GM12891 (cell line): ENCODE measurements at regions not wholly inside any gene's neighbourhood (a gene's known extent, or its start where the extent isn't known, plus 50 kb on each side); places are given as distances from the start of the nearest gene placed in this dataset.

Experiments used
- POLR2A ChIP-seq: IDR thresholded peaks from 2 replicates; pipeline ENCODE4 v1.6.1; 2011; ENCODE audit warnings: low read depth, low read length, control low read depth
- POLR2AphosphoS5 ChIP-seq: IDR thresholded peaks from 2 replicates; pipeline ENCODE4 v1.6.1; 2011; ENCODE audit warnings: low read depth, low read length, control low read depth
- POU2F2 ChIP-seq: IDR thresholded peaks from 2 replicates; pipeline ENCODE4 v1.6.1; 2011; ENCODE audit warnings: low read depth, mild to moderate bottlenecking, control low read depth, low read length, moderate library complexity
- SPI1 ChIP-seq: IDR thresholded peaks from 2 replicates; pipeline ENCODE4 v1.6.1; 2011; ENCODE audit warnings: low read depth, low read length, control low read depth
- TAF1 ChIP-seq: IDR thresholded peaks from 2 replicates; pipeline ENCODE4 v1.6.1; 2011; ENCODE audit warnings: low read depth, low read length, control low read depth

DNA sequence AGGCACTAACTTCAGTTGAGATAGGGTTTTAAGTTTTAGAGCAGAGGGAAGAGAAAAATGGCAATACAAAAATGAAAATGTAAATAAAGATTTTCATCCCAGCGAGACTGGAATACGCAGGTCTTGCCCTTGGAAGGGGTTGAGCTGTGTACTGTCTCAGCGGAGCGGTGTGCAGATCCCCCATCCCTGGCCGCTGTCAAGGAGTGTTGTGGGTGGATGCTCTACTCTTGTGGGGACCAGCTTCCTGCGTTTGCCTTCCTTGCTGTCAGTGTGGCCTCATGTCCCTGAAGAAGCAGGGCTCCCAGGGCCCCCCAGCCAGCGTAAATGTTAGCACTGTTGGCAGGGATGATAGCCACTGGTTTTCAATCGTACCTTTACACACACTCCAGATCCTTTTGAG is 249.7 kb upstream of the PITRM1 start:
- TF ChIP-seq POLR2A (no peak), POLR2AphosphoS5 (no peak), TAF1 (no peak), SPI1 (no peak), POU2F2 (no peak)
